H1 (cell line): ENCODE measurements at regions not wholly inside any gene's neighbourhood (a gene's known extent, or its start where the extent isn't known, plus 50 kb on each side); places are given as distances from the start of the nearest gene placed in this dataset.

Source experiments
- CTCF ChIA-PET: fragments of 300-600 bp; sonication (Branson Sonifier 250); formaldehyde crosslinking; loops from one replicate; lab custom pipeline; 2021; ENCODE audit not compliant: partially characterized antibody; lab: Charles Lee
- POLR2A ChIA-PET: fragments of 300-600 bp; sonication (Branson Sonifier 250); formaldehyde crosslinking; loops from one replicate; lab custom pipeline; 2021; ENCODE audit warnings: inconsistent platforms; ENCODE audit not compliant: partially characterized antibody; lab: Charles Lee
- DNase-seq, 2 experiments: peaks; one replicate each; pipeline versions ENCODE4 v3.0.0 to v3.0.0-alpha.2; 2010 to 2022; ENCODE audit warnings: low spot score in 2 of 2, low read depth in 1 of 2, mixed read lengths in 1 of 2
- FAIRE-seq: peaks from 2 replicates; lab custom pipeline; 2011; peaks lifted over from hg19 to GRCh38; lab: Jason Lieb, UNC
- H2AFZ ChIP-seq: 2 replicates; pipeline ENCODE4 v1.8.1; 2012; ENCODE audit warnings: low read length, inconsistent platforms
- H2AK5ac ChIP-seq: 2 replicates; pipeline ENCODE4 v1.6.1; 2013; ENCODE audit warnings: low read depth, low read length
- H2BK120ac ChIP-seq: replicated peaks from 2 replicates; pipeline ENCODE3; 2013; ENCODE audit warnings: low read depth, low read length, inconsistent platforms
- H2BK12ac ChIP-seq: 2 replicates; pipeline ENCODE4 v1.6.1; 2013; ENCODE audit warnings: low read depth, low read length
- H2BK15ac ChIP-seq: 2 replicates; pipeline ENCODE4 v1.6.1; 2013; ENCODE audit warnings: low read length
- H2BK20ac ChIP-seq: 2 replicates; pipeline ENCODE4 v1.6.1; 2013; ENCODE audit warnings: low read length
- H2BK5ac ChIP-seq: 2 replicates; pipeline ENCODE4 v1.6.1; 2013; ENCODE audit warnings: low read depth, low read length
- H3K14ac ChIP-seq: 2 replicates; pipeline ENCODE4 v1.6.1; 2013; ENCODE audit warnings: inconsistent platforms; ENCODE audit not compliant: insufficient read length
- H3K18ac ChIP-seq: 2 replicates; pipeline ENCODE4 v1.6.1; 2013; ENCODE audit warnings: low read length; ENCODE audit errors: extremely low read depth
- H3K23ac ChIP-seq: 2 replicates; pipeline ENCODE4 v1.6.1; 2013; ENCODE audit warnings: inconsistent platforms; ENCODE audit not compliant: insufficient read length
- H3K23me2 ChIP-seq: 2 replicates; pipeline ENCODE4 v1.6.1; 2013; ENCODE audit warnings: low read depth, low read length
- H3K27ac ChIP-seq: 2 replicates; pipeline ENCODE4 v1.6.1; 2011; ENCODE audit warnings: low read depth, low read length, inconsistent platforms
- H3K27me3 ChIP-seq, 4 experiments: replicated peaks in 1 of 4; 1 replicate in 1 of 4; 2 replicates in 3 of 4; pipeline versions ENCODE4 v1.6.1 to v1.8.1; 2011 to 2013; ENCODE audit warnings: low read length in 3 of 4, mild to moderate bottlenecking in 3 of 4, inconsistent platforms in 2 of 4, mixed read lengths in 2 of 4, moderate library complexity in 1 of 4; ENCODE audit not compliant: control insufficient read depth in 3 of 4, insufficient read depth in 3 of 4; ENCODE audit errors: extremely low read depth in 1 of 4
- H3K36me3 ChIP-seq, 4 experiments: 2 replicates each; pipeline versions ENCODE4 v1.6.1 to v1.8.1; 2011 to 2013; ENCODE audit warnings: mild to moderate bottlenecking in 4 of 4, low read length in 3 of 4, moderate library complexity in 2 of 4, control low read depth in 1 of 4, inconsistent platforms in 1 of 4; ENCODE audit not compliant: insufficient read depth in 4 of 4, control insufficient read depth in 2 of 4
- H3K4ac ChIP-seq: replicated peaks from 2 replicates; pipeline ENCODE3; 2013; ENCODE audit warnings: low read length, low read depth, mixed read lengths, inconsistent platforms; ENCODE audit not compliant: insufficient read length
- H3K4me1 ChIP-seq, 4 experiments: replicated peaks in 1 of 4; 1 replicate in 1 of 4; 2 replicates in 3 of 4; pipeline versions ENCODE4 v1.6.1 to v1.8.1; 2011 to 2013; ENCODE audit warnings: low read length in 3 of 4, inconsistent platforms in 2 of 4, mixed read lengths in 1 of 4; ENCODE audit not compliant: insufficient read depth in 4 of 4, control insufficient read depth in 3 of 4
- H3K4me2 ChIP-seq, 2 experiments: 2 replicates each; pipeline versions ENCODE4 v1.6.1 to v1.8.1; 2011 to 2013; ENCODE audit warnings: low read depth in 2 of 2, low read length in 2 of 2, control low read depth in 1 of 2, inconsistent platforms in 1 of 2, mild to moderate bottlenecking in 1 of 2; ENCODE audit not compliant: insufficient read depth in 1 of 2
- H3K4me3 ChIP-seq, 4 experiments: fragments of 200-600, 300-600 bp in 1 of 4; sonication (generic), shearing (Covaris generic), sonication (Bioruptor Twin) in 1 of 4; 2 replicates each; pipeline versions ENCODE4 v1.5.1 to v1.8.1; 2011 to 2016; ENCODE audit warnings: low read length in 4 of 4, low read depth in 3 of 4, control low read depth in 2 of 4, inconsistent platforms in 2 of 4, mild to moderate bottlenecking in 2 of 4, mixed read lengths in 1 of 4, moderate library complexity in 1 of 4; ENCODE audit not compliant: insufficient read depth in 2 of 4; ENCODE audit errors: extremely low read depth in 1 of 4
- H3K56ac ChIP-seq: replicated peaks from 2 replicates; pipeline ENCODE3; 2013; ENCODE audit warnings: low read depth, mild to moderate bottlenecking, mixed read lengths, low read length, inconsistent platforms; ENCODE audit not compliant: insufficient read length
- H3K79me1 ChIP-seq: 2 replicates; pipeline ENCODE4 v1.6.1; 2013; ENCODE audit warnings: low read depth, low read length, control low read depth
- H3K79me2 ChIP-seq, 2 experiments: 2 replicates each; pipeline versions ENCODE4 v1.6.1 to v1.8.1; 2012 to 2013; ENCODE audit warnings: low read length in 2 of 2, mild to moderate bottlenecking in 2 of 2, inconsistent platforms in 1 of 2; ENCODE audit not compliant: insufficient read depth in 2 of 2, control insufficient read depth in 1 of 2
- H3K9ac ChIP-seq, 4 experiments: replicated peaks in 1 of 4; 1 replicate in 1 of 4; 2 replicates in 3 of 4; pipeline versions ENCODE4 v1.6.1 to v1.8.1; 2011 to 2013; ENCODE audit warnings: low read depth in 3 of 4, low read length in 3 of 4, control low read depth in 2 of 4, mild to moderate bottlenecking in 2 of 4, moderate library complexity in 2 of 4, inconsistent platforms in 1 of 4; ENCODE audit errors: extremely low read depth in 1 of 4
- H3K9me3 ChIP-seq, 2 experiments: 2 replicates each; pipeline versions ENCODE4 v1.6.1 to v1.8.1; 2012 to 2013; ENCODE audit warnings: mild to moderate bottlenecking in 2 of 2, moderate library complexity in 2 of 2, control low read depth in 1 of 2, inconsistent platforms in 1 of 2, low read depth in 1 of 2, low read length in 1 of 2, mixed read lengths in 1 of 2; ENCODE audit not compliant: insufficient read depth in 2 of 2
- H4K20me1 ChIP-seq, 2 experiments: replicated peaks in 1 of 2; 2 replicates each; pipeline versions ENCODE3 to v1.8.1; 2011 to 2013; ENCODE audit warnings: inconsistent platforms in 2 of 2, low read length in 2 of 2, mild to moderate bottlenecking in 1 of 2; ENCODE audit not compliant: insufficient read depth in 2 of 2, control insufficient read depth in 1 of 2
- H4K5ac ChIP-seq: 2 replicates; pipeline ENCODE4 v1.6.1; 2013; ENCODE audit warnings: low read length, low read depth, mixed read lengths, inconsistent platforms; ENCODE audit not compliant: insufficient read length
- H4K8ac ChIP-seq: 2 replicates; pipeline ENCODE4 v1.8.0; 2013; ENCODE audit warnings: mild to moderate bottlenecking, moderate library complexity, low read length, inconsistent platforms; ENCODE audit not compliant: insufficient read depth; ENCODE audit errors: extremely low read depth
- H4K91ac ChIP-seq: replicated peaks from 2 replicates; pipeline ENCODE3; 2013; ENCODE audit warnings: low read length, mixed read lengths, inconsistent platforms; ENCODE audit not compliant: insufficient read length
- BCL11A ChIP-seq, 2 experiments: IDR thresholded peaks; one replicate each; pipeline ENCODE4 v1.6.1; 2011; ENCODE audit warnings: low read depth in 2 of 2, low read length in 2 of 2, mild to moderate bottlenecking in 2 of 2
- CHD1 ChIP-seq: IDR thresholded peaks from 2 replicates; pipeline ENCODE4 v1.6.1; 2012; ENCODE audit warnings: low read depth, low read length, improper control_type of control experiment
- CTCF ChIP-seq, 3 experiments: IDR thresholded peaks; 1 replicate in 2 of 3; 2 replicates in 1 of 3; pipeline versions ENCODE4 v1.5.1 to v1.6.1; 2011; ENCODE audit warnings: low read length in 3 of 3, mild to moderate bottlenecking in 3 of 3, inconsistent platforms in 2 of 3, low read depth in 1 of 3, moderate library complexity in 1 of 3; ENCODE audit not compliant: insufficient read depth in 1 of 3; ENCODE audit errors: control extremely low read depth in 1 of 3
- EP300 ChIP-seq, 2 experiments: IDR thresholded peaks; 1 replicate in 1 of 2; 2 replicates in 1 of 2; pipeline ENCODE4 v1.6.1; 2011 to 2012; ENCODE audit warnings: low read depth in 2 of 2, low read length in 2 of 2, mild to moderate bottlenecking in 2 of 2, borderline replicate concordance in 1 of 2, inconsistent platforms in 1 of 2, moderate library complexity in 1 of 2
- EZH2 ChIP-seq: fragments of 200-600 bp; sonication (generic); IDR thresholded peaks from 2 replicates; pipeline ENCODE4 v1.7.1; 2012; ENCODE audit warnings: low read depth, mild to moderate bottlenecking, moderate library complexity, low read length, inconsistent platforms; ENCODE audit not compliant: severe bottlenecking
- JUN ChIP-seq: IDR thresholded peaks from 2 replicates; pipeline ENCODE4 v1.6.1; 2011; ENCODE audit warnings: low read depth, mild to moderate bottlenecking, improper control_type of control experiment, low read length
- JUND ChIP-seq: IDR thresholded peaks from 2 replicates; pipeline ENCODE4 v1.6.1; 2011; ENCODE audit warnings: mild to moderate bottlenecking, improper control_type of control experiment, low read length
- RAD21 ChIP-seq, 2 experiments: IDR thresholded peaks in 1 of 2; conservative IDR thresholded peaks in 1 of 2; 2 replicates each; pipeline ENCODE4 v1.6.1; 2011; ENCODE audit warnings: low read depth in 2 of 2, low read length in 2 of 2, improper control_type of control experiment in 1 of 2, inconsistent platforms in 1 of 2, mild to moderate bottlenecking in 1 of 2, moderate library complexity in 1 of 2
- RXRA ChIP-seq: IDR thresholded peaks from 2 replicates; pipeline ENCODE4 v1.6.1; 2011; ENCODE audit warnings: low read depth, mild to moderate bottlenecking, low read length, moderate library complexity; ENCODE audit not compliant: insufficient read depth
- SIX5 ChIP-seq: IDR thresholded peaks from 2 replicates; pipeline ENCODE4 v1.6.1; 2011; ENCODE audit warnings: mild to moderate bottlenecking, low read depth, low read length
- SP2 ChIP-seq: IDR thresholded peaks from 2 replicates; pipeline ENCODE4 v1.6.1; 2012; ENCODE audit warnings: mild to moderate bottlenecking, low read length, inconsistent platforms
- TEAD4 ChIP-seq: IDR thresholded peaks from 2 replicates; pipeline ENCODE4 v1.6.1; 2012; ENCODE audit warnings: low read depth, low read length, inconsistent platforms, mixed read lengths
- ZNF274 ChIP-seq: IDR thresholded peaks from 2 replicates; pipeline ENCODE4 v1.7.0; 2012; ENCODE audit warnings: low read length, borderline replicate concordance; ENCODE audit errors: extremely low read depth
- WGBS, 2 experiments: shearing (Covaris generic) in 1 of 2; methylation state at CpG; one replicate each; pipeline versions ENCODE4 v1.1.6 to v1.1.7; 2013 to 2015; ENCODE audit warnings: low lambda C conversion rate in 2 of 2, mixed read lengths in 2 of 2, inconsistent platforms in 1 of 2, low coverage in 1 of 2, missing lambda C conversion rate in 1 of 2; ENCODE audit not compliant: insufficient replicate concordance in 2 of 2, insufficient coverage in 1 of 2, insufficient read length in 1 of 2; ENCODE audit errors: extremely low coverage in 1 of 2, missing lambda C conversion rate in 1 of 2; 5-methylcytosine and 5-hydroxymethylcytosine counted together

GRCh38 chr14:42293180-42293579 lies 686.5 kb downstream of the LRFN5 start:
- Histone ChIP-seq H3K36me3 (no peaks in the 10 kb centered on the region), H2BK12ac (no peak overlapping the region), H3K23me2 (no peaks in the 10 kb centered on the region), H3K9me3 (no peaks in the 10 kb centered on the region), H3K4me3 (no peak overlapping the region), H4K91ac (no peak overlapping the region), H3K27me3 (no peaks in the 10 kb centered on the region), H3K14ac (no peak overlapping the region), H3K79me1 (no peaks in the 10 kb centered on the region), H3K4ac (no peak overlapping the region), H3K56ac (no peak overlapping the region), H2BK120ac (no peak overlapping the region), H3K18ac (no peak overlapping the region), H2AK5ac (no peak overlapping the region), H2BK20ac (no peak overlapping the region), H3K23ac (no peak overlapping the region), H2AFZ (no peak overlapping the region), H3K4me1 (no peaks in the 10 kb centered on the region), H3K27ac (no peak overlapping the region), H3K9ac (no peak overlapping the region), H2BK5ac (no peak overlapping the region), H3K79me2 (no peaks in the 10 kb centered on the region), H4K8ac (no peak overlapping the region), H2BK15ac (no peak overlapping the region), H3K4me2 (no peak overlapping the region), H4K20me1 (no peaks in the 10 kb centered on the region), H4K5ac (no peak overlapping the region)
- DNase-seq (no peak), FAIRE-seq (no peak)
- ChIA-PET POLR2A (no interaction called here), CTCF (no interaction called here)
- WGBS, 2 experiments, result 87% methylated on average over 1 of the region's 1 CpG; no CpG with 5 or more reads in 1 of the 2 experiments
- TF ChIP-seq SIX5, result no peak
- TF ChIP-seq CTCF (IDR thresholded peaks at IDR 0.05; ENCODE audit: control extremely low read depth in 1 of 3, insufficient read depth in 1 of 3, low read depth in 1 of 3, low read length in 3 of 3), result no peak
- TF ChIP-seq SP2, result no peak
- TF ChIP-seq BCL11A (IDR thresholded peaks at IDR 0.05; ENCODE audit: low read depth in 2 of 2, low read length in 2 of 2), result no peak
- TF ChIP-seq EP300 (IDR thresholded peaks at IDR 0.05; ENCODE audit: borderline replicate concordance in 1 of 2, low read depth in 2 of 2, low read length in 2 of 2), result no peak
- TF ChIP-seq EZH2, result no peak
- TF ChIP-seq ZNF274, result no peak
- TF ChIP-seq JUN, result no peak
- no peak for TF ChIP-seq RAD21 (IDR thresholded peaks at IDR 0.05 in 1 of 2, conservative IDR thresholded peaks at IDR 0.05 in 1 of 2; ENCODE audit: low read depth in 2 of 2, low read length in 2 of 2)
- TF ChIP-seq JUND, result no peak
- TF ChIP-seq CHD1, result no peak
- no peak for TF ChIP-seq RXRA
- no peak for TF ChIP-seq TEAD4
